Ovary (tissue), 3 donors: ENCODE measurements at regions not wholly inside any gene's neighbourhood (a gene's known extent, or its start where the extent isn't known, plus 50 kb on each side); places are given as distances from the start of the nearest gene placed in this dataset.

Experiments used
- POLR2A ChIP-seq: fragments of 450-650 bp; IDR thresholded peaks from one replicate; pipeline ENCODE4 v1.6.1; 2017; ENCODE audit warnings: antibody characterized with exemption, mild to moderate bottlenecking, moderate library complexity
- TF ChIP-seq, protein P1 (sequence below), 3 donors: fragments of 450-650 bp in 2 of 3; fragments of 200-600 bp in 1 of 3; IDR thresholded peaks; one replicate each; pipeline versions ENCODE4 v1.5.1 to v1.8.0; 2016 to 2022; ENCODE audit warnings: antibody characterized with exemption in 3 of 3, mild to moderate bottlenecking in 1 of 3
- donor health status: DM: no; HTN: no; CAD: no.

DNA sequence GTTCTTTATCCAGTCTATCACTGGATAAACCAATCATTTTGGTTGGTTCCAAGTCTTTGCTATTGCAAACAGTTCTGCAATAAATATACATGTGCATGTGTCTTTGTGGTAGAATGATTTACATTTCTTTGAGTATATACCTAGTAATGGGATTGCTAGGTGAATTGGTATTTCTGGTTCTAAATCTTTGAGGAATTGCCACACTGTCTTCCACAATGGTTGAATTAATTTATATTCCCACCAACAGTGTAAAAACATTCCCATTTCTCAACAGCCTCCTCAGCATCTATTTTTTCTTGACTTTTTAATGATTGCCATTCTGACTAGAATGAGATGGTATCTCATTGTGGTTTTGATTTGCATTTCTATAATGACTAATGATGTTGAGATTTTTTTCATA, 791.7 kb upstream of the AGA start:
- TF ChIP-seq POLR2A, result no peak
- TF ChIP-seq, protein P1, sequence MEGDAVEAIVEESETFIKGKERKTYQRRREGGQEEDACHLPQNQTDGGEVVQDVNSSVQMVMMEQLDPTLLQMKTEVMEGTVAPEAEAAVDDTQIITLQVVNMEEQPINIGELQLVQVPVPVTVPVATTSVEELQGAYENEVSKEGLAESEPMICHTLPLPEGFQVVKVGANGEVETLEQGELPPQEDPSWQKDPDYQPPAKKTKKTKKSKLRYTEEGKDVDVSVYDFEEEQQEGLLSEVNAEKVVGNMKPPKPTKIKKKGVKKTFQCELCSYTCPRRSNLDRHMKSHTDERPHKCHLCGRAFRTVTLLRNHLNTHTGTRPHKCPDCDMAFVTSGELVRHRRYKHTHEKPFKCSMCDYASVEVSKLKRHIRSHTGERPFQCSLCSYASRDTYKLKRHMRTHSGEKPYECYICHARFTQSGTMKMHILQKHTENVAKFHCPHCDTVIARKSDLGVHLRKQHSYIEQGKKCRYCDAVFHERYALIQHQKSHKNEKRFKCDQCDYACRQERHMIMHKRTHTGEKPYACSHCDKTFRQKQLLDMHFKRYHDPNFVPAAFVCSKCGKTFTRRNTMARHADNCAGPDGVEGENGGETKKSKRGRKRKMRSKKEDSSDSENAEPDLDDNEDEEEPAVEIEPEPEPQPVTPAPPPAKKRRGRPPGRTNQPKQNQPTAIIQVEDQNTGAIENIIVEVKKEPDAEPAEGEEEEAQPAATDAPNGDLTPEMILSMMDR (IDR thresholded peaks at IDR 0.05), result no peak
